IMR-90 (cell line): ENCODE measurements at regions not wholly inside any gene's neighbourhood (a gene's known extent, or its start where the extent isn't known, plus 50 kb on each side); places are given as distances from the start of the nearest gene placed in this dataset.

ENCODE experiments used
- ATAC-seq: fragments of 200-7000 bp; cut with Tn5 transposase; 2 replicates; pipeline ENCODE4 v1.9.1; 2020; ENCODE audit warnings: low read depth, mild to moderate bottlenecking, moderate library complexity
- BruUV-seq: library from RNA; stranded (reverse); fragments of 400-500 nt; replicated peaks from 2 replicates; lab custom pipeline; 2021; lab: Mats Ljungman, UMichigan
- CTCF ChIA-PET: fragments of 300-600 bp; formaldehyde crosslinking; extraction: SDS; loops from one replicate; lab custom pipeline; 2021; ENCODE audit warnings: antibody characterized with exemption; lab: Yijun Ruan, JAX
- POLR2A ChIA-PET: fragments of 300-600 bp; sonication (Branson Sonifier 250); formaldehyde crosslinking; loops from one replicate; lab custom pipeline; 2022; ENCODE audit warnings: antibody characterized with exemption; ENCODE audit not compliant: unreplicated experiment; lab: Charles Lee
- DNase-seq: peaks from one replicate; pipeline ENCODE4 v3.0.0; 2013
- H2AFZ ChIP-seq: replicated peaks from 2 replicates; pipeline ENCODE3; 2013; ENCODE audit warnings: low read length, mild to moderate bottlenecking; ENCODE audit not compliant: poor library complexity
- H2AK5ac ChIP-seq: 2 replicates; pipeline ENCODE4 v1.6.1; 2013; ENCODE audit warnings: low read depth, low read length, inconsistent platforms
- H2AK9ac ChIP-seq: replicated peaks from 2 replicates; pipeline ENCODE3; 2013; ENCODE audit warnings: mild to moderate bottlenecking, low read depth, low read length, moderate library complexity; ENCODE audit not compliant: poor library complexity
- H2BK120ac ChIP-seq: 2 replicates; pipeline ENCODE4 v1.6.1; 2013; ENCODE audit warnings: low read depth, low read length, inconsistent platforms
- H2BK15ac ChIP-seq: 3 replicates; pipeline ENCODE4 v1.6.1; 2013; ENCODE audit warnings: low read depth, low read length, inconsistent platforms
- H2BK20ac ChIP-seq: 2 replicates; pipeline ENCODE4 v1.6.1; 2013; ENCODE audit warnings: low read depth, mild to moderate bottlenecking, inconsistent platforms, low read length, moderate library complexity
- H2BK5ac ChIP-seq: 2 replicates; pipeline ENCODE4 v1.6.1; 2013; ENCODE audit warnings: mild to moderate bottlenecking, low read depth, low read length, inconsistent platforms; ENCODE audit not compliant: poor library complexity, severe bottlenecking
- H3K14ac ChIP-seq: replicated peaks from 2 replicates; pipeline ENCODE4 v1.6.1; 2013; ENCODE audit warnings: low read depth, low read length, inconsistent platforms
- H3K18ac ChIP-seq: 2 replicates; pipeline ENCODE4 v1.6.1; 2013; ENCODE audit warnings: low read depth, low read length, control low read depth
- H3K23ac ChIP-seq: 2 replicates; pipeline ENCODE4 v1.6.1; 2013; ENCODE audit warnings: low read depth, low read length, inconsistent platforms
- H3K27ac ChIP-seq: 2 replicates; pipeline ENCODE4 v1.5.1; 2013; ENCODE audit warnings: mild to moderate bottlenecking, control low read depth, low read length; ENCODE audit not compliant: insufficient read depth
- H3K27me3 ChIP-seq: 2 replicates; pipeline ENCODE4 v1.6.1; 2013; ENCODE audit warnings: low read length; ENCODE audit not compliant: control insufficient read depth, insufficient read depth
- H3K36me3 ChIP-seq: 2 replicates; pipeline ENCODE4 v1.6.1; 2013; ENCODE audit warnings: low read length, mixed read lengths; ENCODE audit not compliant: control insufficient read depth, insufficient read depth
- H3K4ac ChIP-seq: 2 replicates; pipeline ENCODE4 v1.6.1; 2013; ENCODE audit warnings: low read depth, low read length, inconsistent platforms
- H3K4me1 ChIP-seq: 2 replicates; pipeline ENCODE4 v1.6.1; 2013; ENCODE audit warnings: low read length, mixed read lengths; ENCODE audit not compliant: control insufficient read depth, insufficient read depth
- H3K4me2 ChIP-seq: 2 replicates; pipeline ENCODE4 v1.6.1; 2013; ENCODE audit warnings: low read depth, mild to moderate bottlenecking, control low read depth, low read length, moderate library complexity
- H3K4me3 ChIP-seq: 2 replicates; pipeline ENCODE4 v1.5.1; 2013; ENCODE audit warnings: low read depth, mild to moderate bottlenecking, control low read depth, low read length, moderate library complexity; ENCODE audit not compliant: insufficient read depth
- H3K56ac ChIP-seq: 2 replicates; pipeline ENCODE4 v1.6.1; 2013; ENCODE audit warnings: low read length, inconsistent platforms; ENCODE audit not compliant: insufficient read depth; ENCODE audit errors: extremely low read depth
- H3K79me1 ChIP-seq, 2 experiments: 2 replicates each; pipeline ENCODE4 v1.6.1; 2013; ENCODE audit warnings: low read length in 2 of 2, inconsistent platforms in 1 of 2, low read depth in 1 of 2
- H3K9ac ChIP-seq: 2 replicates; pipeline ENCODE4 v1.6.1; 2013; ENCODE audit warnings: low read depth, low read length, control low read depth
- H3K9me1 ChIP-seq: 2 replicates; pipeline ENCODE4 v1.6.1; 2013; ENCODE audit warnings: low read length, inconsistent platforms; ENCODE audit not compliant: insufficient read depth
- H3K9me3 ChIP-seq: 2 replicates; pipeline ENCODE4 v1.6.1; 2013; ENCODE audit warnings: low read length; ENCODE audit not compliant: control insufficient read depth, insufficient read depth
- H4K20me1 ChIP-seq: 2 replicates; pipeline ENCODE4 v1.6.1; 2013; ENCODE audit warnings: low read length, inconsistent platforms; ENCODE audit not compliant: insufficient read depth
- H4K5ac ChIP-seq: 2 replicates; pipeline ENCODE4 v1.6.1; 2013; ENCODE audit warnings: mild to moderate bottlenecking, low read depth, low read length, control low read depth
- H4K8ac ChIP-seq, 2 experiments: 2 replicates each; pipeline ENCODE4 v1.6.1; 2013; ENCODE audit warnings: low read depth in 2 of 2, low read length in 2 of 2, control low read depth in 1 of 2, inconsistent platforms in 1 of 2
- H4K91ac ChIP-seq: 2 replicates; pipeline ENCODE4 v1.6.1; 2013; ENCODE audit warnings: low read depth, low read length, inconsistent platforms; ENCODE audit not compliant: insufficient read depth
- USF2 ChIP-seq: fragments of 150-350 bp; IDR thresholded peaks from 2 replicates; pipeline ENCODE4 v1.6.1; 2017; ENCODE audit warnings: mild to moderate bottlenecking, antibody characterized with exemption, low read length, low read depth
- WGBS, 2 experiments: methylation state at CpG; one replicate each; pipeline versions ENCODE4 v1.1.5 to v1.1.7; 2013; ENCODE audit warnings: missing lambda C conversion rate in 2 of 2; ENCODE audit not compliant: insufficient read length in 1 of 2; ENCODE audit errors: extremely low coverage in 2 of 2; 5-methylcytosine and 5-hydroxymethylcytosine counted together
- dilution Hi-C: fragments of 300-500 bp; cut with HindIII; formaldehyde crosslinking; loops from one replicate; pipeline ENCODE4 v1.14.3; 2018; ENCODE audit warnings: low sequenced_read_pairs; ENCODE audit not compliant: unreplicated experiment
- in situ Hi-C: fragments of 300-500 bp; cut with MboI; formaldehyde crosslinking; loops from 3 replicates; pipeline ENCODE4 v1.14.3; 2019; ENCODE audit warnings: low sequenced_read_pairs, inconsistent platforms, mixed read lengths
- intact Hi-C: fragments of 100-400 bp; cut with micrococcal nuclease; formaldehyde crosslinking; loops from 2 replicates; pipeline ENCODE4 v1.10.0; 2022
- TF ChIP-seq, protein P1 (sequence below): conservative IDR thresholded peaks from 2 replicates; pipeline ENCODE4 v1.5.1; 2012; ENCODE audit warnings: mild to moderate bottlenecking, low read depth, low read length, improper control_type of control experiment

GRCh38 chr21:19130379-19131028, 726.9 kb upstream of the TMPRSS15 start:
- CTCF ChIA-PET, result no interaction called here
- no peak overlapping the region for H4K5ac ChIP-seq
- H2BK20ac ChIP-seq, result no peak overlapping the region
- no peak overlapping the region for H2AFZ ChIP-seq
- in situ Hi-C loops, result no loop called here
- H3K4me1 ChIP-seq, result no peaks in the 10 kb centered on the region
- dilution Hi-C loops, result no loop called here
- no peaks in the 10 kb centered on the region for H3K79me1 ChIP-seq
- H3K27ac ChIP-seq, result no peak overlapping the region
- H2AK5ac ChIP-seq, result no peak overlapping the region
- BruUV-seq, result no TSS peak
- intact Hi-C loops, result no loop called here
- H2BK5ac ChIP-seq, result no peak overlapping the region
- no peak for TF ChIP-seq USF2
- TF ChIP-seq, protein P1, sequence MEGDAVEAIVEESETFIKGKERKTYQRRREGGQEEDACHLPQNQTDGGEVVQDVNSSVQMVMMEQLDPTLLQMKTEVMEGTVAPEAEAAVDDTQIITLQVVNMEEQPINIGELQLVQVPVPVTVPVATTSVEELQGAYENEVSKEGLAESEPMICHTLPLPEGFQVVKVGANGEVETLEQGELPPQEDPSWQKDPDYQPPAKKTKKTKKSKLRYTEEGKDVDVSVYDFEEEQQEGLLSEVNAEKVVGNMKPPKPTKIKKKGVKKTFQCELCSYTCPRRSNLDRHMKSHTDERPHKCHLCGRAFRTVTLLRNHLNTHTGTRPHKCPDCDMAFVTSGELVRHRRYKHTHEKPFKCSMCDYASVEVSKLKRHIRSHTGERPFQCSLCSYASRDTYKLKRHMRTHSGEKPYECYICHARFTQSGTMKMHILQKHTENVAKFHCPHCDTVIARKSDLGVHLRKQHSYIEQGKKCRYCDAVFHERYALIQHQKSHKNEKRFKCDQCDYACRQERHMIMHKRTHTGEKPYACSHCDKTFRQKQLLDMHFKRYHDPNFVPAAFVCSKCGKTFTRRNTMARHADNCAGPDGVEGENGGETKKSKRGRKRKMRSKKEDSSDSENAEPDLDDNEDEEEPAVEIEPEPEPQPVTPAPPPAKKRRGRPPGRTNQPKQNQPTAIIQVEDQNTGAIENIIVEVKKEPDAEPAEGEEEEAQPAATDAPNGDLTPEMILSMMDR, result no peak
- H3K9me1 ChIP-seq, result no peaks in the 10 kb centered on the region
- no peak overlapping the region for H2BK120ac ChIP-seq
- H4K20me1 ChIP-seq, result no peaks in the 10 kb centered on the region
- H2AK9ac ChIP-seq, result no peak overlapping the region
- peaks cover 6% of the 10 kb centered on the region for H3K9me3 ChIP-seq
- no CpG with 5 or more reads among the region's 6 CpGs for WGBS, 2 experiments
- H3K36me3 ChIP-seq, result no peaks in the 10 kb centered on the region
- H3K9ac ChIP-seq, result no peak overlapping the region
- H3K14ac ChIP-seq, result no peak overlapping the region
- H3K4me3 ChIP-seq, result no peak overlapping the region
- H4K91ac ChIP-seq, result no peak overlapping the region
- ATAC-seq (no peak), DNase-seq (no peak)
- POLR2A ChIA-PET, result no interaction called here
- H3K4me2 ChIP-seq, result no peak overlapping the region
- no peak overlapping the region for H3K56ac ChIP-seq
- no peak overlapping the region for H3K23ac ChIP-seq
- H3K27me3 ChIP-seq, result no peaks in the 10 kb centered on the region
- H2BK15ac ChIP-seq, result no peak overlapping the region
- no peak overlapping the region for H3K18ac ChIP-seq
- H4K8ac ChIP-seq, result no peak overlapping the region
- no peak overlapping the region for H3K4ac ChIP-seq
